NCI-H82 treated with DMSO at 0.1 percent for 48 hours (cell line): ENCODE measurements at regions not wholly inside any gene's neighbourhood (a gene's known extent, or its start where the extent isn't known, plus 50 kb on each side); places are given as distances from the start of the nearest gene placed in this dataset.
"Not testable (repeated sequence)": the region's sequence is repeated elsewhere in the genome, so short reads cannot be mapped to it uniquely, and the experiment has no call there.

ENCODE experiments used
- DNase-seq: peaks from one replicate; lab custom pipeline; 2025; ENCODE audit not compliant: unreplicated experiment; lab: John Stamatoyannopoulos, UW

DNA sequence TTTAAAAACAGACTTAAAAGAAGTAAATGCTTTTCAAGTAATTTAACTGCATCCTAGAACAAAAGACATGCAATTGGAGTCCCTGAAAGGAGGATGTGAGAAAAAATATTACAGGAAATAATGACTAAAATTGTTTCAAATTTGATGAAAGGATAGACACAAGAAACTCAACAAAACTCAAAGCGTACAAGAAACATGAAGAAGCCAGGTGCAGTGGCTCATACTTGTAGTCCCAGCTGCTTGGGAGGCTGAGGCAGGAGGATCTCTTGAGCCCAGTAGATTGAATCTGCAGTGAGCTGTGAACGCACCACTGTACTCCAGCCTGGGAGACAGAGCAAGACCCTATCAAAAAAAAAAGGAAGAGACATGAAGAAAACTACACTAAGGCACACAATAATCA lies 118.1 kb upstream of the SLC39A10 start:
- no peak for DNase-seq

DNA sequence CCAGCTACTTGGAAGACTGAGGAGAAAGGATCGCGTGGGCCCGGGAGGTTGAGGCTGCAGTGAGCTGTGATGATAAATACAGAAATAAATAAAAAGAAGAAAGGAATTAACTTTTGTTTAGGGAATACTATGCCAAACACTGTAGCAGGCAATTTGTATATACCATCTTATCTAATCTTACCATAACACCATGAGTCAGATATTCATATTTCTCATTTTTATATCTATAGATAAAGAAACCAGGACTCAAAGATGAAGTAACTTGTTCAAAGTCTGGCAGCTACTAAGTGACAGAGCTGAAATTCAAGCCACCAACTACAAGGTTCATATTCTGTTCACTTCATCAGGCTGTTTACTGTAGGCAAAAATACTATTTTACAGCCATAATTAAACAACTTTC lies 119.2 kb upstream of the SLC39A10 start:
- no peak for DNase-seq

DNA sequence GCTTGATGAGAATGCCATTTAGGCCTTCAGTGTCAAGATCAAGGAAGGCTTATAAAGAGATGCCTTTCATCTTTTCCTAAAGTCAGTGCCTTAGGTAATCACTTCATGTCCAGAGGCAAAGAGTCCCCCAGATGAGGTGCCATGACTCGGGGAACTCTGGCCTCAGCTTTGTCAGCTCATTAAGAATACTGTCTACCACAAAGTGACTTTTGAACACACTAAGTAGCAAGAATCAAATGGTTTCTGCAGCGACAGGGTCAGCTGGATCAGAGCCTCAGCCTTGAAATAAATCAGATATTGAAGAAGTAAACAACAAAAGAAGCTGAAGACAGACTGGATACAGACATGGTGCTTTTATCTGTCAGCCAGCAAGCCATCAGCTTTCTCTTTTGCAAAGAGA lies 120.1 kb upstream of the SLC39A10 start:
- DNase-seq = no peak

- no peak for DNase-seq
Measured at GRCh38 chr2:195535911-195536522, 121.0 kb upstream of the SLC39A10 start.

- DNase-seq = no peak
Measured at GRCh38 chr2:195534971-195535370, 122.1 kb upstream of the SLC39A10 start.

- DNase-seq = no peak
Measured at GRCh38 chr2:195533771-195534642, 123.0 kb upstream of the SLC39A10 start.

DNA sequence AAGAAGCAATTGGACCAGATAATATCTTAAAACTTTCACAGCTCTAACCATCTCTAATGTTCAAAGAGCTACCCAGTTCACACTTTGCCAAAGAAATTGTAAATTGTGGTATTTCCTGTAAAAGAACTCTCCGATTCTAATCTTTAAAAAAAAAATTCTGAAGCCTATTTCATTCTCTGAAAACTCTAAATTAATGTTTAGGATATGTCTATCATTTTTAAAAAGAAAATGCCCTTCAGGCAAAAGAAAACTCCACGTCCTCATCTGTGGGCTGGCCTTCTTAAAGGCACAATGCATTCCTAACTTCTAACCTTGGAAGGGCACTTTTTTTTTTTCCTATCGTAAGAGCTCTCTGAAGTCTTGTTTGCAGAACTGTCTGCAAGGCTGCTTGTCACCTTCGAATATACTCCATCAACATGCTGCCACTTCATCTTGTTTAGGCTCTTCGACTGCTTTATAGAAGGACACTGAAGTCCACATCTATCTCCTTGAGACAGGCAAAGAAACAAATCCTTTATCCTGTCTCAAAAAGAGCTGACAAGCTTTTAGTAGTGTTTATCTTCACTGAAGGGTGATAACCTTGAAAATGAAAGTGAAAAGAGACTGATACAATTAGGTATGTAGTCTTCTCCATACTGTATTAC lies 124.3 kb upstream of the SLC39A10 start:
- no peak for DNase-seq

DNA sequence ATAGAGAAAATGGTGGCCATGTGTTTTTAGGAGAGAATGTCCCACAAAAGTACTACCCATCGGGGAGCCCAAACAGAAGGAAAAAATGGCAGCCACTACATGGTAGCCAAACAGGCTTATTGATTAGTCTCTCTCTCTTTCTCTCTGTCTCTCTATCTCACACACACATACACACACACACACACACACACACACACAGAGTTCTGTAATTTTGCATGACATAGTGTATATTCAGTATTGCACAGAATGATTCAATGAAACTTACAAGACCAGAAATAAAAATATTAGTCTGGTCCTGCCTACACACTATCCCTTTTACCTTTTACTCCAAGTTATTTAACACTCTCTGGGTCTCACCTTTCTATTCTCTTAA lies 124.8 kb upstream of the SLC39A10 start:
- no peak for DNase-seq

DNA sequence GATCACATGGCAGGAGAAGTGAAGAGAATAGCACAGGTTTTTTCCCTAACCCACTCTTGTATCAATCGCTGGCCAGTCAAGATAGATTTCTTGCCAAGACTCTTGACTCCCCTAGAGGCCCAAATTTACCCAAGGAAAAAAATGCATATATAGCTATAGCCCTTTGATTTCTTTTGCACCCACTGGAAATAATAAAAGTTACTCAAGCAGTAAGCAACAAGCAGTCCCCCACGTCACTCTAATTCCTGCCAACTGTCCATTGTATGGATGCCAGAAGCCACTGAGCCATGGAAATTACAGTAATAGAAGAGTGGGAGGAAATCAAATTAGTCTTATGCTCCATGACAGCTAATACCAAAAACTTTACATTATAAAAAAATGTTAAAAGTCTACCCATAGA lies 125.3 kb upstream of the SLC39A10 start:
- no peak for DNase-seq

DNA sequence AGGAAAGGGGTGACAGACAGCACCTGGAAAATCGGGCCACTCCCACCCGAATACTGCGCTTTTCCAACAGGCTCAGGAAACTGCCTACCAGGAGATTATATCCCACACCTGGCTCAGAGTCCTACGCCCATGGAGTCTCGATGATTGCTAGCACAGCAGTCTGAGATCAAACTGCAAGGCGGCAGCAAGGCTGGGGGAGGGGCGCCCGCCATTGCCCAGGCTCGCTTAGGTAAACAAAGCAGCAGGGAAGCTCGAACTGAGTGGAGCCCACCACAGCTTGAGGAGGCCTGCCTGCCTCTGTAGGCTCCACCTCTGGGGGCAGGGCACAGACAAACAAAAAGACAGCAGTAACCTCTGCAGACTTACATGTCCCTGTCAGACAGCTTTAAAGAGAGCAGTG lies 133.8 kb upstream of the SLC39A10 start:
- DNase-seq = not testable (repeated sequence)

DNA sequence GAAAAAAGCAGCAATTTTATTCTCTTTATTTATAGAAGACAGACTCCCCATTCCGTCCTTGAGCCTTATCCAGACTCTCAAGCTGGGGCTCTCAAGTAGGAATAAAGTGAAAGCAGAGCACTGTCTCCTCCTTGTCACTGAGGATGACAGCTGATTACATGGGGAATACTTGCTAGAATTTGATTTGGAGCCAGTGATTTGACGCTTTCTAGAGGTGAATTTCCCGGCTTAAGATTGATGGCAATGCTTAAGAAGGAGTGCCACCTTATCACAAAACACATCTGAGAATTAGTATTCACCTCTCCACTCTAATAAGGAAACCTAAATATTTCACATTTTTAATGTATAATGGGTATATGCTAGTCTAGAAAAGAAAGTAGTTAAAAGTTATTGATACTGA lies 135.4 kb upstream of the SLC39A10 start:
- DNase-seq = no peak

DNA sequence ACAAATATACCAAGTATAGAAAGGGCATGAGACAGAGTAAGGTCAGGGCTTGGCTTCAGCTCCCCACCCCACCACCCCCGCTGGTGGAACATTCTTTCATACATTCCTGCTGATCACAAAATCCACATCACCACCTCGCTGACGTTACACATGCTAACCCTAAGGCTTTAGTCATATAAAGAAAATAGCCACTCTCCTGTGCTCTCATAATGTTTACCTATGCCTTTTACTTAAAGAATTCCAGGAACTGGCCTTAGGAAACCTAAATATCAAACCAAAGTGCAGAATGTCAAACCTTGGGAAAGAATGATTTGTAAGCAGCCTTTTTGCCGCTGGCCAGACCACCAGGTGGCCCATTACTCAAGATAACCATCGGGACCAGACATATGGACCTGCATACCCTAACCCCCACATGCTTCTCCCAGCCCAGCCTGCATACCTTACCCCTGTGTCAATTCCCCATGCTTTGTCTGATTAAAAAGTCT lies 136.3 kb upstream of the SLC39A10 start:
- no peak for DNase-seq

GRCh38 chr2:195515551-195515950 lies 141.5 kb upstream of the SLC39A10 start:
- DNase-seq = no peak

GRCh38 chr2:195514365-195514764 lies 142.7 kb upstream of the SLC39A10 start:
- no peak for DNase-seq

DNA sequence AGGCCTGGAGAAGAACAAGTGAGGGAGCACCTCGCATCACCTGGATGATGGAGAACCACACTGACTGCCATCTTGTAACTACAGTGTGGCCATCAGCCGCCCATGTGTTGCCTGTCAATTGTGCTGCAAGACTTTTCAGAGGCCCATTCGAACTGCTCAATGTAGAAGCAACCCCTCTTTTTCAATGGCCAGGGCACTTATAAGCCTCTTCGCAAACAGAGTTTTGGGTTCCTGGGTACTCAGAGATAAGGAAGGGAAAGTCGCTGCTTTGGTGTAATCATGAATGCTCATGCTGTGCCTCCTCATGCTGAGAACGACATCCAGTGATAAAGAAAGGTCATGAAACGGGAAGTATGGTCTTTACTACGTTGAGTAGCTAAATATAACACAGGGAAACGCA lies 143.9 kb upstream of the SLC39A10 start:
- no peak for DNase-seq

GRCh38 chr2:195509551-195509950 lies 147.5 kb upstream of the SLC39A10 start:
- no peak for DNase-seq

- DNase-seq = no peak
Measured at GRCh38 chr2:195508139-195508455, 148.9 kb upstream of the SLC39A10 start.

- no peak for DNase-seq
Measured at GRCh38 chr2:195507447-195508138, 149.4 kb upstream of the SLC39A10 start.

GRCh38 chr2:195505701-195506100 lies 151.3 kb upstream of the SLC39A10 start:
- no peak for DNase-seq

DNA sequence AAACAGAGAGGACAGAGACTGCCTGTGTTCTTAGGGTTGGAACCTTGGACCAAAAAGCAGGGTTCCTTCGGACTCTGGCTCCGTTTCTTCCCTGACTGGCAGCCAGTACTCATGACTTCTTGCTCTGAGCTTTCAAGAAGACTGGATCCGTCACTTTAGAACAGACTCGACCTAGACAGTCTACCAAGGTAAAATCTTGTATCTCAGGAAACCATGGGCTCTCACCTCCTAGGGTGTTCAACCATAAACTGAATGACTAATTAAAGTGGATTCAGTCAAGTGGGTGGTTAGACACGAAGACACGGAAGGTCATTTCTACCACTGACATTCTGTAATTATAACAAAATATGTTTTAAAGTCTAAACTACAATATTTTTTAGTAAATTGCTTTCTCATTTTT lies 153.8 kb upstream of the SLC39A10 start:
- no peak for DNase-seq

- DNase-seq = no peak
Measured at GRCh38 chr2:195501746-195502145, 155.3 kb upstream of the SLC39A10 start.

- DNase-seq = no peak
Measured at GRCh38 chr2:195500879-195501278, 156.1 kb upstream of the SLC39A10 start.
